ENCODE measurements at regions not wholly inside any gene's neighbourhood (a gene's known extent, or its start where the extent isn't known, plus 50 kb on each side); places are given as distances from the start of the nearest gene placed in this dataset.

DNA sequence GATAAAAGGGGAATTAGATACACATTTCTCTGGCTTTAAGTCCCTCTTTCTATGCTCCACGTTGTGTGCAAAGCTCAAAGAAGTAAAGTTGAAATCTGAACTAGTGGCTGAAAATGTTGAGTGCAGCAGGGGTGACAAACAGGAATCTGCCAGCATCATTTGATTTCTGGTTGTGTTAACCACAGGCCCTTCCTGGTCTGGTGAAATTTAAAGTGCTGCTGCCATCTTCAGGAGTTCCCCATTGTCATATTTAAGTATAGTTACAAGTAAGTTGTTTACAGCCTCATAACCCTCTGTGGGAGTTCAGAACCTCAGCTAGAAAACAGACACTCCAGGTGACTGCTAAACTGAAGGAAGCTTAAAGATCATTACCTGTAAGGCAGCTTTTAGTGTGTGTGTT lies 90.9 kb upstream of the CCDC196 start:
- Mint-ChIP-seq H3K27me3 (ENCODE audit: low read depth) (peaks cover 8% of the 10 kb centered on the region), H3K4me3 (ENCODE audit: unreplicated experiment) (no peak overlapping the region), H3K27ac (ENCODE audit: unreplicated experiment) (no peak overlapping the region), H3K36me3 (ENCODE audit: low read depth) (no peaks in the 10 kb centered on the region), H3K9me3 (ENCODE audit: low read depth) (peaks cover 3% of the 10 kb centered on the region), H3K4me1 (ENCODE audit: low read depth) (peaks cover 5% of the 10 kb centered on the region)
- no peak for DNase-seq (ENCODE audit: low spot score)
- no peak for TF ChIP-seq CTCF (IDR thresholded peaks at IDR 0.05)

DNA sequence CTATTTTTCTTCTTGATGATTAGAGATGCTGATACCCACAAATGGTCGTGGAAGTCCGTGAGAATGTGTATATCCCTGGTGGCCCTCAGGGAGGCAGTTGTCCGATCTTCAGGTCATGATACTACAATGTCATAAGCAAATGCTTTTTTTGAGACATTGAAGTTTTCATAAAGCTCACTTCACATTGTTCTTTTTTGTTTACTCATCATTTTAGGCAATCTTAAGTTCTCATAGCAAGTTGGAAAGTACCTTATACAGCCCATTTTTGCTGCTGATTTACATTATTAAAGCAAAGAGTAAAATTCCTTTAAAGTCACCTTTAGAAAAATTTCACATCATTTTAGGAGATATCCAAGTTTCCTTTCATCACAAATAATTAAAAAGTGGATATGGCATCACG lies 90.0 kb upstream of the CCDC196 start:
- Mint-ChIP-seq H3K27ac (ENCODE audit: unreplicated experiment) (no peak overlapping the region), H3K36me3 (ENCODE audit: low read depth) (no peaks in the 10 kb centered on the region)

GRCh38 chr14:66398437-66398836 lies 87.7 kb upstream of the CCDC196 start:
- Mint-ChIP-seq H3K27me3 (ENCODE audit: low read depth) (peaks cover 5% of the 10 kb centered on the region), H3K4me1 (ENCODE audit: low read depth) (peaks cover 5% of the 10 kb centered on the region), H3K9me3 (ENCODE audit: low read depth) (peaks cover 3% of the 10 kb centered on the region), H3K27ac (ENCODE audit: unreplicated experiment) (no peak overlapping the region), H3K36me3 (ENCODE audit: low read depth) (no peaks in the 10 kb centered on the region), H3K4me3 (ENCODE audit: unreplicated experiment) (no peak overlapping the region)
- TF ChIP-seq CTCF (IDR thresholded peaks at IDR 0.05), result no peak
- DNase-seq (ENCODE audit: low spot score), result no peak

More for the DNA sequence above, 90.0 kb upstream of the CCDC196 start:
- Mint-ChIP-seq H3K9me3 (ENCODE audit: low read depth) (peaks cover 3% of the 10 kb centered on the region), H3K4me3 (ENCODE audit: unreplicated experiment) (no peak overlapping the region), H3K27me3 (ENCODE audit: low read depth) (peaks cover 8% of the 10 kb centered on the region), H3K4me1 (ENCODE audit: low read depth) (peaks cover 5% of the 10 kb centered on the region)
- no peak for DNase-seq (ENCODE audit: low spot score)
- no peak for TF ChIP-seq CTCF (IDR thresholded peaks at IDR 0.05)

DNA sequence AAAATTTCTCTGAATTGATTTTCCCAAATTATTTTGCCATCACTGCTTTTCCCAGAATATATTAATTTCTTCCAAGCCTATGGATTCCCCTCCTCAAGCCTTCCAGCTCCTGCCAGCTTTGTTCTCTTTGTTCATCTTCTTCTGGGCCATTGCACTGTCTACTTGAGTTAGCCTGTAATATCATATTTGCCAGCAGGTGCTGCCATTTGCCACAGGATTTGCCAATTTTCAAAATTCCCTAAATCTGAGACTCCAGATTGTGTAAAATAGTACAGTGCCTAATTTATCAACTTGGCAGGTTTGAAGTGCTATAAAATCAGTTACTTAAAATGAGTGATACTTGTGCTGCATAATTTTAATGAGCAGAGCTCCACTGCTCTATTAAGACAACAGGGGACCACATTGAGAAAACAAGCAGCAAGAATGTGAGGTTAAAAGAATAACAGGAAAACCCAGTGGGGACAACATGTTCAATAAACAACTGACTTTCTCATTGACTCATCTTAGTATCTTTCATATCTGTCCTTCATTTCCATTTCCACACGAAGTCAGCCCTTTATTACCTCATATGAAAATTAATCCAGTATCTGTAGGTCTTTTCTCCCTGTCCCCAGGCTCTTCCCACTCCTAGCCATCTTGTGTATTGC lies 84.6 kb upstream of the CCDC196 start:
- no peak for DNase-seq (ENCODE audit: low spot score)
- peak; percentile 64 for TF ChIP-seq CTCF (IDR thresholded peaks at IDR 0.05)
- Mint-ChIP-seq H3K27me3 (ENCODE audit: low read depth) (no peaks in the 10 kb centered on the region), H3K27ac (ENCODE audit: unreplicated experiment) (no peak overlapping the region), H3K4me1 (ENCODE audit: low read depth) (peaks cover 5% of the 10 kb centered on the region), H3K36me3 (ENCODE audit: low read depth) (no peaks in the 10 kb centered on the region), H3K9me3 (ENCODE audit: low read depth) (no peaks in the 10 kb centered on the region), H3K4me3 (ENCODE audit: unreplicated experiment) (no peak overlapping the region)

- Mint-ChIP-seq H3K27ac (ENCODE audit: unreplicated experiment) (no peak overlapping the region), H3K9me3 (ENCODE audit: low read depth) (no peaks in the 10 kb centered on the region), H3K36me3 (ENCODE audit: low read depth) (no peaks in the 10 kb centered on the region), H3K4me1 (ENCODE audit: low read depth) (peaks cover 4% of the 10 kb centered on the region), H3K27me3 (ENCODE audit: low read depth) (no peaks in the 10 kb centered on the region), H3K4me3 (ENCODE audit: unreplicated experiment) (no peak overlapping the region)
- peak; percentile 66 for TF ChIP-seq CTCF (IDR thresholded peaks at IDR 0.05)
- no peak for DNase-seq (ENCODE audit: low spot score)
Measured at GRCh38 chr14:66403183-66403582, 83.0 kb upstream of the CCDC196 start.

Data from chondrocyte (in vitro differentiated cells).